Gastroesophageal sphincter (tissue), 3 donors: ENCODE measurements at regions not wholly inside any gene's neighbourhood (a gene's known extent, or its start where the extent isn't known, plus 50 kb on each side); places are given as distances from the start of the nearest gene placed in this dataset.

Experiments used
- POLR2A ChIP-seq, 2 donors: fragments of 450-650 bp; IDR thresholded peaks; one replicate each; pipeline ENCODE4 v1.6.1; 2017; ENCODE audit warnings: antibody characterized with exemption in 2 of 2, mild to moderate bottlenecking in 2 of 2, moderate library complexity in 1 of 2
- POLR2AphosphoS5 ChIP-seq: sonication (generic); formaldehyde crosslinking; IDR thresholded peaks from one replicate; pipeline ENCODE4 v1.6.1; 2017; ENCODE audit warnings: antibody characterized with exemption
- TF ChIP-seq, protein P1 (sequence below), 4 experiments: fragments of 200-600 bp in 2 of 4; fragments of 450-650 bp in 2 of 4; sonication (generic) in 1 of 4; IDR thresholded peaks; one replicate each; pipeline ENCODE4 v1.5.1; 2017 to 2019; ENCODE audit warnings: antibody characterized with exemption in 4 of 4, mild to moderate bottlenecking in 2 of 4, moderate library complexity in 2 of 4

DNA sequence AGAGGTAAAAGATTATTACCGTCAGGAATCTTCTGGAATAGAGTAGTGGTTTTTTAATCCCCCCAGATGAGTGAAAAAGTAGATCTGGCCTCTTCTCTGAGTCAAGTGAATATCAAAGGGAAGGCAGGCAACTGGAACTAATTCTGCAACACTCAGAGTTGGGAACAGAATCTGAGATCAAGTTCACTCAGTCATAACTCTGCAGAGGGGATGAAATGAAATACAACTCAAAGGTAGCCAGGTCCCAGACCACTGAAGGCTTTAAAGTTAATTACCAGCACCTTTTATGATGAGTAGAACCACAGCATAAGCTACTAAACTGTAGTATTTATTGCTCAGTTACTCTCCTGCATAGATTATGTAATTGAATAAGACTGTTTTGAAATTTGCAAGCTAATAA is 455.6 kb upstream of the AKR1E2 start:
- TF ChIP-seq POLR2A (IDR thresholded peaks at IDR 0.05) (no peak), POLR2AphosphoS5 (no peak)
- TF ChIP-seq, protein P1, sequence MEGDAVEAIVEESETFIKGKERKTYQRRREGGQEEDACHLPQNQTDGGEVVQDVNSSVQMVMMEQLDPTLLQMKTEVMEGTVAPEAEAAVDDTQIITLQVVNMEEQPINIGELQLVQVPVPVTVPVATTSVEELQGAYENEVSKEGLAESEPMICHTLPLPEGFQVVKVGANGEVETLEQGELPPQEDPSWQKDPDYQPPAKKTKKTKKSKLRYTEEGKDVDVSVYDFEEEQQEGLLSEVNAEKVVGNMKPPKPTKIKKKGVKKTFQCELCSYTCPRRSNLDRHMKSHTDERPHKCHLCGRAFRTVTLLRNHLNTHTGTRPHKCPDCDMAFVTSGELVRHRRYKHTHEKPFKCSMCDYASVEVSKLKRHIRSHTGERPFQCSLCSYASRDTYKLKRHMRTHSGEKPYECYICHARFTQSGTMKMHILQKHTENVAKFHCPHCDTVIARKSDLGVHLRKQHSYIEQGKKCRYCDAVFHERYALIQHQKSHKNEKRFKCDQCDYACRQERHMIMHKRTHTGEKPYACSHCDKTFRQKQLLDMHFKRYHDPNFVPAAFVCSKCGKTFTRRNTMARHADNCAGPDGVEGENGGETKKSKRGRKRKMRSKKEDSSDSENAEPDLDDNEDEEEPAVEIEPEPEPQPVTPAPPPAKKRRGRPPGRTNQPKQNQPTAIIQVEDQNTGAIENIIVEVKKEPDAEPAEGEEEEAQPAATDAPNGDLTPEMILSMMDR (IDR thresholded peaks at IDR 0.05), result no peak
